ENCODE measurements at regions not wholly inside any gene's neighbourhood (a gene's known extent, or its start where the extent isn't known, plus 50 kb on each side); places are given as distances from the start of the nearest gene placed in this dataset.
"Not testable (repeated sequence)": the region's sequence is repeated elsewhere in the genome, so short reads cannot be mapped to it uniquely, and the experiment has no call there.

DNA sequence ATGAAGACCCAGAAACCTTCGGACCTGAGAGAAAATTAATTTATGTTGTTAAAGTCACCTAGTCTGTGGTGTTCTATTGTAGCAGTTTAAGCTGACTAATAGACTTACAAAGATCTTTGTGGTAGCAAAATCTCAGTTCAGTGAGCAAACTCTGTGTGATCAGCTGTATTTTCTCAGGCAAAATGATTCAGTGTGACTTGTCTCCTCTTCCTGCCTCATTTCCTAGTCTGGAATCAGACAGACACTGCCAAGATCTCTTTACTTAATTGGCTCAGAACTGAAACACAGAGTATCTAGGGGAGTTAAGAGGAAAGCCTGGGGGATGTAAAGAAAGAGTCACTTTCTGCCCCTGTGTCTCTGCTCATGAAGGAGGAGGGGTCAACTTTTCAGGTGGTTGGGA, 564.7 kb downstream of the KCNA4 start:
- Mint-ChIP-seq H3K4me3 (no peak overlapping the region), H3K27me3 (no peaks in the 10 kb centered on the region), H3K36me3 (ENCODE audit: low read depth) (no peaks in the 10 kb centered on the region), H3K9me3 (no peaks in the 10 kb centered on the region), H3K27ac (no peak overlapping the region), H3K4me1 (no peaks in the 10 kb centered on the region)
- no peak for DNase-seq
- TF ChIP-seq, protein P1, sequence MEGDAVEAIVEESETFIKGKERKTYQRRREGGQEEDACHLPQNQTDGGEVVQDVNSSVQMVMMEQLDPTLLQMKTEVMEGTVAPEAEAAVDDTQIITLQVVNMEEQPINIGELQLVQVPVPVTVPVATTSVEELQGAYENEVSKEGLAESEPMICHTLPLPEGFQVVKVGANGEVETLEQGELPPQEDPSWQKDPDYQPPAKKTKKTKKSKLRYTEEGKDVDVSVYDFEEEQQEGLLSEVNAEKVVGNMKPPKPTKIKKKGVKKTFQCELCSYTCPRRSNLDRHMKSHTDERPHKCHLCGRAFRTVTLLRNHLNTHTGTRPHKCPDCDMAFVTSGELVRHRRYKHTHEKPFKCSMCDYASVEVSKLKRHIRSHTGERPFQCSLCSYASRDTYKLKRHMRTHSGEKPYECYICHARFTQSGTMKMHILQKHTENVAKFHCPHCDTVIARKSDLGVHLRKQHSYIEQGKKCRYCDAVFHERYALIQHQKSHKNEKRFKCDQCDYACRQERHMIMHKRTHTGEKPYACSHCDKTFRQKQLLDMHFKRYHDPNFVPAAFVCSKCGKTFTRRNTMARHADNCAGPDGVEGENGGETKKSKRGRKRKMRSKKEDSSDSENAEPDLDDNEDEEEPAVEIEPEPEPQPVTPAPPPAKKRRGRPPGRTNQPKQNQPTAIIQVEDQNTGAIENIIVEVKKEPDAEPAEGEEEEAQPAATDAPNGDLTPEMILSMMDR (IDR thresholded peaks at IDR 0.05), result no peak
- no peak for ATAC-seq (ENCODE audit: low read depth)
- intact Hi-C loops (cut with micrococcal nuclease), result no loop called here
- ChIA-PET POLR2A (no interaction called here), CTCF (no interaction called here)

DNA sequence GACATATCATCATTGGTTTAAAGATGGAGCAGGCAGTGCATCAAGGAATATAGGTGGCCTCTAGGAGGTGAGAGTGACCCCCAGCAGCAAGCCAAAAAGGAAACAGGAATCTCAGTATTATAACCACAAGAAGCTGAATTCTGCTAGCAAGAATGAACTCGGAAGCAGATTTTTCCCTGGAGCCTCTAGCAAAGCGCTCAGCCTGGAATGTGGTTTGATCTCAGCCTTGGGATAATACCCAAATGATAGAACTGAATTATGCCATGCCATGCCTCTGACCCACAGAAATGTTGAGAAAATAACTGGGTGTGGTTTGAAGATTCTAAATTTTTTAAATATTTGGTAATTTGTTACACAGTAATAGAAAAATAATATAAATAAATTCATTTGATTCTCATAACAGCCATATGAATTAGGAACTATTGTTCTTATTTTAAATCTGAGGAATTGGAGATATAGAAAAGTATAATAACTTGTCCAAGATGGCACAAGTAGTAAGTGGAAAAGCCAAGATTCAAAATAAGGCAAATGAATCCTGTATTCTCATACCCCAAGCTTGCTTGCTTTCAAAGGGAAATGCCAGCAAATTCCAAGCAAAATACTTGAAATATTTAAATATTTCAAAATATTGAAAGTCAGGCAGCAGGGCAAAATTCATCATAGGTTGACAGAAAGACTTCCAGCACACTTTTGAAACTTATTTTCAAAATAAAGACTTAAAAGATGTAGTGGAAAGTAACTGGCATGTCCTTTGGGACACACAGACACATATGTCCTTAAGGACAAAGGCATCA, 567.4 kb downstream of the KCNA4 start:
- no peak for ATAC-seq (ENCODE audit: low read depth)
- no peaks in the 10 kb centered on the region for H3K36me3 Mint-ChIP-seq (ENCODE audit: low read depth)
- H3K27me3 Mint-ChIP-seq, result no peaks in the 10 kb centered on the region
- POLR2A ChIA-PET, result no interaction called here
- no peak for DNase-seq
- intact Hi-C loops (cut with micrococcal nuclease), result no loop called here
- CTCF ChIA-PET, result no interaction called here
- no peaks in the 10 kb centered on the region for H3K9me3 Mint-ChIP-seq
- H3K4me3 Mint-ChIP-seq, result no peak overlapping the region
- TF ChIP-seq, protein P1 (IDR thresholded peaks at IDR 0.05), result no peak
- no peaks in the 10 kb centered on the region for H3K4me1 Mint-ChIP-seq
- no peak overlapping the region for H3K27ac Mint-ChIP-seq

GRCh38 chr11:29448246-29448877, 568.5 kb downstream of the KCNA4 start:
- H3K27ac Mint-ChIP-seq, result no peak overlapping the region
- DNase-seq (no peak), ATAC-seq (ENCODE audit: low read depth) (no peak)
- H3K4me1 Mint-ChIP-seq, result no peaks in the 10 kb centered on the region
- intact Hi-C loops (cut with micrococcal nuclease), result no loop called here
- H3K27me3 Mint-ChIP-seq, result no peaks in the 10 kb centered on the region
- ChIA-PET CTCF (no interaction called here), POLR2A (no interaction called here)
- TF ChIP-seq, protein P1 (IDR thresholded peaks at IDR 0.05), result no peak
- no peaks in the 10 kb centered on the region for H3K9me3 Mint-ChIP-seq
- no peaks in the 10 kb centered on the region for H3K36me3 Mint-ChIP-seq (ENCODE audit: low read depth)
- H3K4me3 Mint-ChIP-seq, result no peak overlapping the region

- Mint-ChIP-seq H3K36me3 (ENCODE audit: low read depth) (no peaks in the 10 kb centered on the region), H3K27ac (no peak overlapping the region), H3K4me3 (no peak overlapping the region), H3K9me3 (no peaks in the 10 kb centered on the region), H3K4me1 (no peaks in the 10 kb centered on the region), H3K27me3 (no peaks in the 10 kb centered on the region)
- ATAC-seq (ENCODE audit: low read depth) (no peak), DNase-seq (no peak)
- POLR2A ChIA-PET, result no interaction called here
- TF ChIP-seq, protein P1 (IDR thresholded peaks at IDR 0.05), result no peak
- intact Hi-C loops (cut with micrococcal nuclease), result no loop called here
- CTCF ChIA-PET, result no interaction called here
Measured at GRCh38 chr11:29447821-29448220, 569.0 kb downstream of the KCNA4 start.

- Mint-ChIP-seq H3K27ac (no peak overlapping the region), H3K4me1 (no peaks in the 10 kb centered on the region), H3K36me3 (ENCODE audit: low read depth) (no peaks in the 10 kb centered on the region), H3K27me3 (no peaks in the 10 kb centered on the region), H3K4me3 (no peak overlapping the region), H3K9me3 (no peaks in the 10 kb centered on the region)
- ATAC-seq (ENCODE audit: low read depth) (no peak), DNase-seq (no peak)
- intact Hi-C loops (cut with micrococcal nuclease), result no loop called here
- POLR2A ChIA-PET, result no interaction called here
- TF ChIP-seq, protein P1 (IDR thresholded peaks at IDR 0.05), result no peak
- CTCF ChIA-PET, result no interaction called here
Measured at GRCh38 chr11:29446132-29446531, 570.7 kb downstream of the KCNA4 start.

GRCh38 chr11:29445191-29445590, 571.6 kb downstream of the KCNA4 start:
- DNase-seq; H3K4me3 Mint-ChIP-seq; ATAC-seq (ENCODE audit: low read depth); H3K27me3 Mint-ChIP-seq; H3K9me3 Mint-ChIP-seq; CTCF ChIA-PET; intact Hi-C loops (cut with micrococcal nuclease); POLR2A ChIA-PET; H3K36me3 Mint-ChIP-seq (ENCODE audit: low read depth); H3K4me1 Mint-ChIP-seq; H3K27ac Mint-ChIP-seq: not testable (repeated sequence)
